ENCODE measurements at regions not wholly inside any gene's neighbourhood (a gene's known extent, or its start where the extent isn't known, plus 50 kb on each side); places are given as distances from the start of the nearest gene placed in this dataset.

- no peak for DNase-seq (ENCODE audit: extremely low spot score in 2 of 2)
- Histone ChIP-seq H3K4me3 (no peak overlapping the region), H3K27ac (no peak overlapping the region), H3K36me3 (no peaks in the 10 kb centered on the region), H3K4me1 (peaks cover 13% of the 10 kb centered on the region), H3K9me3 (no peaks in the 10 kb centered on the region), H3K27me3 (no peaks in the 10 kb centered on the region)
- intact Hi-C loops (cut with DNase I), result no loop called here
- TF ChIP-seq POLR2AphosphoS5 (IDR thresholded peaks at IDR 0.05; ENCODE audit: insufficient read depth in 1 of 2, low read depth in 1 of 2), result no peak
- no peak for TF ChIP-seq POLR2A (IDR thresholded peaks at IDR 0.05)
- no peak for TF ChIP-seq CTCF (IDR thresholded peaks at IDR 0.05)
Measured at GRCh38 chr1:10869933-10870332, 73.5 kb upstream of the CASZ1 start.

DNA sequence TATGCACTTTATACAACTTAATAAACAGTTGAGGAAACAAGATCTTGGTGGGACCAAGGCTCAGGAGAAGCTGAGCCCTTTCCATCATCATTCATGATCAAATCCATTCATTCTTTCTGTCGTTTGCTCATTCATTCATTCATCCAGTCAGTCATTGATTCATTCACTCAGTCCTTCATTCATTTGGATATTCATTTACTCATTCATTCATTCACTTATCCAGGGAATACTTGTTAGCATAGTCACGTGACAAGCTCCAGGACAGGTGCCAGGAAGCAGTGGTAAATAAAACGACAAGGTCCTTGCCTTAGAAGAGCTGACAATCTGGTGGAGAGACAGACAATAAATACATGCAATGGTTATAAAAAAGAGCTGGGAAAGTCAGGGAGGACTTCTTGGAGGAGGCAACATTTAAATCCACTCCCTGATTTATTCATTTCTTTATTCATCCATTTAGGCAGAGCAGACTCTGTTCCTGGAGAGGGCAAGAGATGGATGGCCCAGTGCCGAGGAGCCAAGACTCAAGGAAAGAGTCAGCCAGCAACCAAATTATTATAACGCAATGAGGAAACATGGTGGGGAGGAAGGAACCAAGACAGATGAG lies 74.1 kb upstream of the CASZ1 start:
- intact Hi-C loops (cut with DNase I), result no loop called here
- no peak for TF ChIP-seq POLR2AphosphoS5 (IDR thresholded peaks at IDR 0.05; ENCODE audit: insufficient read depth in 1 of 2, low read depth in 1 of 2)
- no peak for DNase-seq (ENCODE audit: extremely low spot score in 2 of 2)

DNA sequence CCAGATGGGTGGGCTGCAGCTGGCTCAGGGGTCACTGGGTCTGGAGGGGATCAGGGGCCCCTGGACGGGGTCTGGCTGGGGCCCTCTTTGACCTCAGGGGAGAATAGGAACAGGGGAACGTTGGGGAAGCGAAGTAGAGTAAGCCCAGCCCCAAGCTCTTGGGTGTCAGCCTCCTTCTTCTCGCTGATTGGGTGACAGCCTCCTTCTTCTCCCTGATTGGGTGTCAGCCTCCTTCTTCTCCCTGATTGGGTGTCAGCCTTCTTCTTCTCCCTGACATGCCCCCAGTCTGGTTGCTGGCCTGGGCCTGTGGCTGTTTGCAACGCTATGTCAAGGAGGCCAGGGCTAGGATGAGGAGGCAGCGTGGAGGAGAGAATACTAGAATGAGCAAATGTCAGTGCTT lies 76.7 kb upstream of the CASZ1 start:
- H3K27me3 ChIP-seq, result no peaks in the 10 kb centered on the region
- H3K4me1 ChIP-seq, result no peaks in the 10 kb centered on the region
- no peak overlapping the region for H3K4me3 ChIP-seq
- DNase-seq (ENCODE audit: extremely low spot score in 2 of 2), result no peak
- no peaks in the 10 kb centered on the region for H3K36me3 ChIP-seq
- H3K27ac ChIP-seq, result no peak overlapping the region
- TF ChIP-seq POLR2A (IDR thresholded peaks at IDR 0.05) (no peak), CTCF (IDR thresholded peaks at IDR 0.05) (no peak), POLR2AphosphoS5 (IDR thresholded peaks at IDR 0.05; ENCODE audit: insufficient read depth in 1 of 2, low read depth in 1 of 2) (no peak)
- intact Hi-C loops (cut with DNase I), result no loop called here
- H3K9me3 ChIP-seq, result no peaks in the 10 kb centered on the region

More for the DNA sequence above, 74.1 kb upstream of the CASZ1 start:
- H3K9me3 ChIP-seq, result no peaks in the 10 kb centered on the region
- H3K36me3 ChIP-seq, result no peaks in the 10 kb centered on the region
- H3K4me3 ChIP-seq, result no peak overlapping the region
- H3K27ac ChIP-seq, result no peak overlapping the region
- H3K27me3 ChIP-seq, result no peaks in the 10 kb centered on the region
- H3K4me1 ChIP-seq, result peaks cover 13% of the 10 kb centered on the region

DNA sequence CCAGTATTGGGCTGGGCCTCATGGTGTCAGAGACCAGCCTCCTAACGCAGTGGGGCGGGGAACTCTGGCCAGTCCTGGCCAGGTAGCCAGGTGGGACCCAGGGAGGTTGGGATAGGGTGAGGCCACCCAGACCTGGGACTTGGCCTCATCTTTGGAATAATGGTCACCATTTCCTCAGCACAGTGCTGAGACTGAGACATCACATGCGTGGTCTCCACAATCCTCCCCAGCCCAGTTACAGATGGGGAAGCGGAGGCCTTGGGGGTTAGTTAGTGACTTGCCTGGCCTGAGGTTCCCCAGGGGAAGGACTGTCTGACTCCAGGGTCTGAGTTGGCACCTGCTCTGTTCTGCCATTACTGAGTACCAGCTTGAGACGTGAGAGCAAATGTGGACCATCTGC lies 77.9 kb upstream of the CASZ1 start:
- Histone ChIP-seq H3K9me3 (no peaks in the 10 kb centered on the region), H3K36me3 (no peaks in the 10 kb centered on the region), H3K4me3 (no peak overlapping the region), H3K4me1 (no peaks in the 10 kb centered on the region), H3K27me3 (no peaks in the 10 kb centered on the region), H3K27ac (no peak overlapping the region)
- TF ChIP-seq POLR2AphosphoS5 (IDR thresholded peaks at IDR 0.05; ENCODE audit: insufficient read depth in 1 of 2, low read depth in 1 of 2), result no peak
- no peak for TF ChIP-seq POLR2A (IDR thresholded peaks at IDR 0.05)
- no peak for TF ChIP-seq CTCF (IDR thresholded peaks at IDR 0.05)
- no peak for DNase-seq (ENCODE audit: extremely low spot score in 2 of 2)
- intact Hi-C loops (cut with DNase I), result no loop called here

DNA sequence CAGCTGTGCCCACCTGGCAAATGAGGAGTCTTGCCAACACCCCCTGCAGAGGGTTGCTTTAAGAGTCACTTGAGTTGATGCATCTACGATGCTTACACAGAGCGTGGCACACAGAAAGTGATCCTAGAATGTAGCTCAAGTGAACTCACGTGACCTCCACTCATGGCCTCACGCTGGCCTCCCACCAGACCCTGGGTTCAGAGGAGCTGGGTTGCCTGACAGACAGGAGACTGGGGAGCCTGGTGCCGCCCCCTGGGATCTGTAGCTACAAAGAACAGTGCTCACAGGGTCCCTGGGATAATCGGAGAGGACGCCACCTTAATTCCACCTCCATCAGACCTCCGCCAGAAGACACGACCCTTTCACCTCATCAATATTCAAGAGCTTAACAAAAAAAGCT lies 81.4 kb upstream of the CASZ1 start:
- intact Hi-C loops (cut with DNase I), result no loop called here
- Histone ChIP-seq H3K27ac (no peak overlapping the region), H3K36me3 (no peaks in the 10 kb centered on the region), H3K4me3 (no peak overlapping the region), H3K4me1 (no peaks in the 10 kb centered on the region), H3K27me3 (no peaks in the 10 kb centered on the region), H3K9me3 (no peaks in the 10 kb centered on the region)
- no peak for DNase-seq (ENCODE audit: extremely low spot score in 2 of 2)
- TF ChIP-seq POLR2A (IDR thresholded peaks at IDR 0.05) (no peak), CTCF (IDR thresholded peaks at IDR 0.05) (no peak), POLR2AphosphoS5 (IDR thresholded peaks at IDR 0.05; ENCODE audit: insufficient read depth in 1 of 2, low read depth in 1 of 2) (no peak)

Measured in vagina (tissue), 2 donors.